GM12878 (cell line): ENCODE measurements at regions not wholly inside any gene's neighbourhood (a gene's known extent, or its start where the extent isn't known, plus 50 kb on each side); places are given as distances from the start of the nearest gene placed in this dataset.

Experiments used
- ATAC-seq: fragments of 200-7000 bp; cut with Tn5 transposase; 3 replicates; pipeline ENCODE4 v1.9.1; 2020; ENCODE audit warnings: mild to moderate bottlenecking, moderate library complexity
- BruUV-seq: library from RNA; stranded (reverse); fragments of 400-500 nt; replicated peaks from 2 replicates; lab custom pipeline; 2021; lab: Mats Ljungman, UMichigan
- CTCF ChIA-PET: fragments of 300-600 bp; sonication (Branson Sonifier 250); formaldehyde crosslinking; extraction: SDS; loops from one replicate; lab custom pipeline; 2021; ENCODE audit warnings: inconsistent platforms; lab: Yijun Ruan, JAX
- POLR2A ChIA-PET: fragments of 350-600 bp; formaldehyde crosslinking; extraction: SDS; loops from one replicate; lab custom pipeline; 2021; ENCODE audit warnings: inconsistent platforms; lab: Charles Lee
- RAD21 ChIA-PET: fragments of 300-600 bp; sonication (Branson Sonifier 250); formaldehyde crosslinking; loops from one replicate; lab custom pipeline; 2023; ENCODE audit warnings: antibody characterized with exemption; ENCODE audit not compliant: unreplicated experiment; lab: Charles Lee
- SMC1A ChIA-PET: fragments of 300-600 bp; sonication (Branson Sonifier 250); formaldehyde crosslinking; loops from one replicate; lab custom pipeline; 2023; ENCODE audit not compliant: unreplicated experiment, uncharacterized antibody; lab: Charles Lee
- DNase-seq: peaks from one replicate; pipeline ENCODE4 v3.0.0-alpha.2; 2011; ENCODE audit warnings: low read depth, low spot score
- FAIRE-seq: peaks from 3 replicates; lab custom pipeline; 2011; peaks lifted over from hg19 to GRCh38; lab: Jason Lieb, UNC
- H2AFZ ChIP-seq: 2 replicates; pipeline ENCODE4 v1.6.0; 2011; ENCODE audit warnings: low read depth, low read length, control low read depth; ENCODE audit not compliant: control insufficient read depth
- H3K27ac ChIP-seq: 2 replicates; pipeline ENCODE4 v1.5.1; 2011; ENCODE audit warnings: control low read depth; ENCODE audit not compliant: control insufficient read depth, insufficient read depth
- H3K27me3 ChIP-seq, 2 experiments: replicated peaks in 1 of 2; 2 replicates each; pipeline versions ENCODE4 v1.6.0 to v1.6.1; 2011; ENCODE audit warnings: low read length in 1 of 2; ENCODE audit not compliant: control insufficient read depth in 2 of 2, insufficient read depth in 2 of 2
- H3K36me3 ChIP-seq, 2 experiments: 2 replicates each; pipeline ENCODE4 v1.5.1; 2011; ENCODE audit warnings: low read length in 1 of 2; ENCODE audit not compliant: control insufficient read depth in 2 of 2, insufficient read depth in 2 of 2
- H3K4me1 ChIP-seq: 2 replicates; pipeline ENCODE4 v1.6.1; 2011; ENCODE audit warnings: mild to moderate bottlenecking, low read length, moderate library complexity, mixed read lengths; ENCODE audit not compliant: control insufficient read depth, insufficient read depth
- H3K4me2 ChIP-seq: 2 replicates; pipeline ENCODE4 v1.6.0; 2011; ENCODE audit warnings: control low read depth; ENCODE audit not compliant: control insufficient read depth, insufficient read depth
- H3K4me3 ChIP-seq: fragments of 200-600 bp; sonication (generic); 2 replicates; pipeline ENCODE4 v1.5.1; 2016
- H3K79me2 ChIP-seq: 2 replicates; pipeline ENCODE4 v1.6.0; 2011; ENCODE audit warnings: low read length; ENCODE audit not compliant: control insufficient read depth, insufficient read depth
- H3K9ac ChIP-seq: 2 replicates; pipeline ENCODE4 v1.8.0; 2011; ENCODE audit warnings: low read length, control low read depth, mixed read lengths; ENCODE audit not compliant: control insufficient read depth, insufficient read depth
- H3K9me3 ChIP-seq: replicated peaks from 3 replicates; pipeline ENCODE4 v1.5.1; 2011; ENCODE audit warnings: mild to moderate bottlenecking, low read length; ENCODE audit not compliant: control insufficient read depth, insufficient read depth
- H4K20me1 ChIP-seq: 2 replicates; pipeline ENCODE4 v1.6.0; 2011; ENCODE audit not compliant: control insufficient read depth, insufficient read depth
- BRCA1 ChIP-seq: IDR thresholded peaks from 2 replicates; pipeline ENCODE4 v1.6.1; 2011; ENCODE audit warnings: low read depth, low read length, improper control_type of control experiment
- ESRRA ChIP-seq: IDR thresholded peaks from 2 replicates; pipeline ENCODE4 v1.6.1; 2012; ENCODE audit warnings: mild to moderate bottlenecking, low read length, improper control_type of control experiment
- NFYA ChIP-seq: IDR thresholded peaks from 2 replicates; pipeline ENCODE4 v1.6.1; 2011; ENCODE audit warnings: low read depth, mild to moderate bottlenecking, low read length, improper control_type of control experiment, borderline replicate concordance
- NR2C1 ChIP-seq: fragments of 450-650 bp; IDR thresholded peaks from 2 replicates; pipeline ENCODE4 v1.6.1; 2017; ENCODE audit warnings: antibody characterized with exemption, mild to moderate bottlenecking, moderate library complexity
- PAX5 ChIP-seq: IDR thresholded peaks from 2 replicates; pipeline ENCODE4 v1.6.1; 2011; ENCODE audit warnings: low read depth, low read length, borderline replicate concordance
- PAX8 ChIP-seq: fragments of 450-650 bp; IDR thresholded peaks from 2 replicates; pipeline ENCODE4 v1.6.1; 2017; ENCODE audit warnings: mild to moderate bottlenecking, moderate library complexity
- POU2F2 ChIP-seq: IDR thresholded peaks from 3 replicates; pipeline ENCODE4 v1.6.1; 2011; ENCODE audit warnings: low read depth, mild to moderate bottlenecking, low read length, borderline replicate concordance
- RB1 ChIP-seq: fragments of 450-650 bp; formaldehyde crosslinking; IDR thresholded peaks from 2 replicates; pipeline ENCODE4 v1.6.1; 2017; ENCODE audit warnings: mild to moderate bottlenecking, borderline replicate concordance
- RELA ChIP-seq: fragments of 450-650 bp; IDR thresholded peaks from 2 replicates; pipeline ENCODE4 v1.8.0; 2014; ENCODE audit warnings: borderline replicate concordance; ENCODE audit not compliant: partially characterized antibody
- SMARCA5 ChIP-seq: fragments of 450-650 bp; IDR thresholded peaks from 2 replicates; pipeline ENCODE4 v1.6.1; 2017; ENCODE audit warnings: mild to moderate bottlenecking
- TCF7 ChIP-seq: IDR thresholded peaks from 2 replicates; pipeline ENCODE4 v1.6.1; 2014; ENCODE audit warnings: antibody characterized with exemption, borderline replicate concordance
- WGBS: methylation state at CpG from one replicate; pipeline ENCODE4 v1.1.6; 2016; ENCODE audit warnings: low lambda C conversion rate; ENCODE audit not compliant: insufficient replicate concordance, insufficient coverage; ENCODE audit errors: missing lambda C conversion rate; 5-methylcytosine and 5-hydroxymethylcytosine counted together
- in situ Hi-C: fragments of 300-500 bp; cut with MboI; formaldehyde crosslinking; loops from 9 replicates; pipeline ENCODE4 v1.14.3; 2018; ENCODE audit warnings: mixed read lengths
- intact Hi-C: fragments of 100-400 bp; cut with micrococcal nuclease; formaldehyde crosslinking; loops from one replicate; pipeline ENCODE4 v1.14.2; 2022; ENCODE audit not compliant: unreplicated experiment
- TF ChIP-seq, protein P1 (sequence below): fragments of 450-650 bp; IDR thresholded peaks from 2 replicates; pipeline ENCODE4 v1.6.1; 2017; ENCODE audit warnings: mild to moderate bottlenecking, low read depth, inconsistent platforms; ENCODE audit not compliant: poor library complexity, severe bottlenecking
- TF ChIP-seq, protein P2 (sequence below): fragments of 450-650 bp; IDR thresholded peaks from 2 replicates; pipeline ENCODE4 v1.6.1; 2014; ENCODE audit warnings: mild to moderate bottlenecking
- TF ChIP-seq, protein P3 (sequence below): fragments of 450-650 bp; IDR thresholded peaks from 2 replicates; pipeline ENCODE4 v1.6.1; 2016; ENCODE audit warnings: mild to moderate bottlenecking

GRCh38 chr10:108615576-108616320, 1307.6 kb downstream of the XPNPEP1 start (continued):
- TF ChIP-seq RELA (no peak), RB1 (no peak), BRCA1 (no peak), NFYA (no peak), NR2C1 (no peak), TCF7 (no peak)
- TF ChIP-seq, protein P1, sequence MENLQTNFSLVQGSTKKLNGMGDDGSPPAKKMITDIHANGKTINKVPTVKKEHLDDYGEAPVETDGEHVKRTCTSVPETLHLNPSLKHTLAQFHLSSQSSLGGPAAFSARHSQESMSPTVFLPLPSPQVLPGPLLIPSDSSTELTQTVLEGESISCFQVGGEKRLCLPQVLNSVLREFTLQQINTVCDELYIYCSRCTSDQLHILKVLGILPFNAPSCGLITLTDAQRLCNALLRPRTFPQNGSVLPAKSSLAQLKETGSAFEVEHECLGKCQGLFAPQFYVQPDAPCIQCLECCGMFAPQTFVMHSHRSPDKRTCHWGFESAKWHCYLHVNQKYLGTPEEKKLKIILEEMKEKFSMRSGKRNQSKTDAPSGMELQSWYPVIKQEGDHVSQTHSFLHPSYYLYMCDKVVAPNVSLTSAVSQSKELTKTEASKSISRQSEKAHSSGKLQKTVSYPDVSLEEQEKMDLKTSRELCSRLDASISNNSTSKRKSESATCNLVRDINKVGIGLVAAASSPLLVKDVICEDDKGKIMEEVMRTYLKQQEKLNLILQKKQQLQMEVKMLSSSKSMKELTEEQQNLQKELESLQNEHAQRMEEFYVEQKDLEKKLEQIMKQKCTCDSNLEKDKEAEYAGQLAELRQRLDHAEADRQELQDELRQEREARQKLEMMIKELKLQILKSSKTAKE = no peak

DNA sequence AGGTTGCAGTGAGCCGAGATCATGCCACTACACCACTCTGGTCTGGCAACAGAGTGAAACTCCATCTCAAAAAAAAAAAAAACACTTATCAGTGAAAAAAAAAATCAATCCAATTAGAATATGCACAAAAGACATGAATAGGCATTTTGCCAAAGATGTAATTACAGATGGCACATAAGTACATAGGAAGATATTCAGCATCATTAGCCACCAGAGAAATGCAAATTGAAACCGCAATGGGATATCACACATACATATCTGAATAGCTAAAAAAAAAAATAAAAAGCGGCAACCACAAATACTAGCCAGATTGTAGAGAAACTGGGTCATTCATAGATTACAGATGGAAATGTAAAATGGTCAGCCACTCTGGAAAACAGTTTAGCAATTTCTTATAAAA, 1310.8 kb downstream of the XPNPEP1 start:
- intact Hi-C loops (no loop called here), in situ Hi-C loops (no loop called here)
- no peaks in the 10 kb centered on the region for H3K4me1 ChIP-seq
- FAIRE-seq = no peak
- no peaks in the 10 kb centered on the region for H4K20me1 ChIP-seq
- no peak overlapping the region for H3K9ac ChIP-seq
- H3K4me3 ChIP-seq = no peak overlapping the region
- no TSS peak for BruUV-seq
- CTCF ChIA-PET = interaction anchor here (0.7 kb wide), 2 partner anchors 17 to 72 kb away, joined by 3 read pairs; no protein-coding TSS in a partner anchor
- RAD21 ChIA-PET = no interaction called here
- H3K9me3 ChIP-seq = no peaks in the 10 kb centered on the region; the same call in 2 of the 3 replicates
- no peaks in the 10 kb centered on the region for H3K27me3 ChIP-seq
- peak; percentile 33; the same call in 2 of the 3 replicates for ATAC-seq
- no peak for DNase-seq
- H3K27ac ChIP-seq = no peak overlapping the region
- H3K79me2 ChIP-seq = no peaks in the 10 kb centered on the region
- POLR2A ChIA-PET = interaction anchor here (1.2 kb wide), 1 partner anchor 9 kb away, joined by 3 read pairs; no protein-coding TSS in a partner anchor
- no peaks in the 10 kb centered on the region for H3K36me3 ChIP-seq
- H3K4me2 ChIP-seq = no peak overlapping the region
- H2AFZ ChIP-seq = no peak overlapping the region
- SMC1A ChIA-PET = interaction anchor here (0.6 to 1.2 kb wide), 3 partner anchors 11 to 141 kb away, joined by 3 read pairs; no protein-coding TSS in a partner anchor
- WGBS = 17% methylated on average over 3 of the region's 3 CpGs
- TF ChIP-seq, protein P2, sequence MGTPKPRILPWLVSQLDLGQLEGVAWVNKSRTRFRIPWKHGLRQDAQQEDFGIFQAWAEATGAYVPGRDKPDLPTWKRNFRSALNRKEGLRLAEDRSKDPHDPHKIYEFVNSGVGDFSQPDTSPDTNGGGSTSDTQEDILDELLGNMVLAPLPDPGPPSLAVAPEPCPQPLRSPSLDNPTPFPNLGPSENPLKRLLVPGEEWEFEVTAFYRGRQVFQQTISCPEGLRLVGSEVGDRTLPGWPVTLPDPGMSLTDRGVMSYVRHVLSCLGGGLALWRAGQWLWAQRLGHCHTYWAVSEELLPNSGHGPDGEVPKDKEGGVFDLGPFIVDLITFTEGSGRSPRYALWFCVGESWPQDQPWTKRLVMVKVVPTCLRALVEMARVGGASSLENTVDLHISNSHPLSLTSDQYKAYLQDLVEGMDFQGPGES = no peak
- TF ChIP-seq SMARCA5 (no peak), BRCA1 (no peak), PAX5 (no peak), POU2F2 (no peak), PAX8 (no peak), ESRRA (no peak)
- TF ChIP-seq, protein P3, sequence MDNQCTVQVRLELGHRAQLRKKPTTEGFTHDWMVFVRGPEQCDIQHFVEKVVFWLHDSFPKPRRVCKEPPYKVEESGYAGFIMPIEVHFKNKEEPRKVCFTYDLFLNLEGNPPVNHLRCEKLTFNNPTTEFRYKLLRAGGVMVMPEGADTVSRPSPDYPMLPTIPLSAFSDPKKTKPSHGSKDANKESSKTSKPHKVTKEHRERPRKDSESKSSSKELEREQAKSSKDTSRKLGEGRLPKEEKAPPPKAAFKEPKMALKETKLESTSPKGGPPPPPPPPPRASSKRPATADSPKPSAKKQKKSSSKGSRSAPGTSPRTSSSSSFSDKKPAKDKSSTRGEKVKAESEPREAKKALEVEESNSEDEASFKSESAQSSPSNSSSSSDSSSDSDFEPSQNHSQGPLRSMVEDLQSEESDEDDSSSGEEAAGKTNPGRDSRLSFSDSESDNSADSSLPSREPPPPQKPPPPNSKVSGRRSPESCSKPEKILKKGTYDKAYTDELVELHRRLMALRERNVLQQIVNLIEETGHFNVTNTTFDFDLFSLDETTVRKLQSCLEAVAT = no peak
- TF ChIP-seq, protein P1 = no peak
